Neural cell (in vitro differentiated cells): ENCODE measurements at regions not wholly inside any gene's neighbourhood (a gene's known extent, or its start where the extent isn't known, plus 50 kb on each side); places are given as distances from the start of the nearest gene placed in this dataset.

ENCODE experiments used
- H2AFZ ChIP-seq: fragments of 200-600, 300-800 bp; sonication (generic), shearing (Covaris generic); 2 replicates; pipeline ENCODE4 v1.6.0; 2014; ENCODE audit warnings: low read depth, mild to moderate bottlenecking, antibody characterized with exemption, low read length, moderate library complexity
- H3F3A ChIP-seq: fragments of 200-600 bp; shearing (Covaris generic); 2 replicates; pipeline ENCODE4 v1.6.1; 2016; ENCODE audit warnings: mild to moderate bottlenecking, moderate library complexity, mixed read lengths, antibody characterized with exemption, low read length; ENCODE audit not compliant: insufficient read depth, poor library complexity, severe bottlenecking
- H3K27ac ChIP-seq: fragments of 200-600, 300-800 bp; sonication (generic), shearing (Covaris generic); 2 replicates; pipeline ENCODE4 v1.5.1; 2014; ENCODE audit warnings: mild to moderate bottlenecking, low read length, moderate library complexity
- H3K27me3 ChIP-seq: fragments of 300-800, 200-600 bp; sonication (generic), shearing (Covaris generic); 2 replicates; pipeline ENCODE4 v1.6.0; 2014; ENCODE audit warnings: mild to moderate bottlenecking, low read depth, low read length, moderate library complexity; ENCODE audit not compliant: insufficient read depth
- H3K36me3 ChIP-seq: fragments of 300-800, 200-600 bp; sonication (generic), shearing (Covaris generic); 2 replicates; pipeline ENCODE4 v1.5.1; 2014; ENCODE audit warnings: mild to moderate bottlenecking, antibody characterized with exemption, low read length, moderate library complexity; ENCODE audit not compliant: insufficient read depth
- H3K4me2 ChIP-seq: fragments of 300-800, 200-600 bp; sonication (generic), shearing (Covaris generic); 2 replicates; pipeline ENCODE4 v1.6.0; 2014; ENCODE audit warnings: mild to moderate bottlenecking, low read length
- H3K4me3 ChIP-seq: fragments of 300-800, 200-600 bp; sonication (generic), shearing (Covaris generic); 2 replicates; pipeline ENCODE4 v1.5.1; 2014; ENCODE audit warnings: mild to moderate bottlenecking, low read length, moderate library complexity
- H3K79me2 ChIP-seq: fragments of 200-600 bp; shearing (Covaris generic); replicated peaks from 2 replicates; pipeline ENCODE4 v1.6.0; 2014; ENCODE audit warnings: mild to moderate bottlenecking, low read length, moderate library complexity; ENCODE audit not compliant: insufficient read depth
- H3K9ac ChIP-seq: fragments of 300-800, 200-600 bp; sonication (generic), shearing (Covaris generic); 2 replicates; pipeline ENCODE4 v1.6.1; 2016; ENCODE audit warnings: mild to moderate bottlenecking, low read length, mixed read lengths
- H3K9me2 ChIP-seq: fragments of 200-600 bp; shearing (Covaris generic); 2 replicates; pipeline ENCODE4 v1.6.1; 2016; ENCODE audit warnings: mild to moderate bottlenecking, low read length, mixed read lengths; ENCODE audit not compliant: insufficient read depth
- H3K9me3 ChIP-seq: fragments of 200-600, 300-800 bp; sonication (generic), shearing (Covaris generic); 2 replicates; pipeline ENCODE4 v1.6.1; 2016; ENCODE audit warnings: mild to moderate bottlenecking, mixed run types, low read length, moderate library complexity, mixed read lengths
- H4K20me1 ChIP-seq: fragments of 200-600 bp; shearing (Covaris generic); 2 replicates; pipeline ENCODE4 v1.6.1; 2016; ENCODE audit warnings: mild to moderate bottlenecking, mixed run types; ENCODE audit not compliant: insufficient read depth
- EP300 ChIP-seq: fragments of 450-650 bp; conservative IDR thresholded peaks from 2 replicates; pipeline ENCODE4 v1.6.1; 2014; ENCODE audit warnings: antibody characterized with exemption, mild to moderate bottlenecking, moderate library complexity; ENCODE audit not compliant: poor library complexity, severe bottlenecking
- EZH2 ChIP-seq: fragments of 200-600, 300-800 bp; shearing (Covaris generic), sonication (generic); IDR thresholded peaks from 2 replicates; pipeline ENCODE4 v1.6.1; 2014; ENCODE audit warnings: antibody characterized with exemption, low read length, borderline replicate concordance, mild to moderate bottlenecking; ENCODE audit not compliant: insufficient read depth, poor library complexity, severe bottlenecking
- MXI1 ChIP-seq: fragments of 450-650 bp; conservative IDR thresholded peaks from 2 replicates; pipeline ENCODE4 v1.6.1; 2014; ENCODE audit warnings: antibody characterized with exemption, mild to moderate bottlenecking; ENCODE audit not compliant: poor library complexity, severe bottlenecking
- POLR2AphosphoS5 ChIP-seq: IDR thresholded peaks from 2 replicates; pipeline ENCODE4 v1.6.1; 2012
- RAD21 ChIP-seq: fragments of 450-650 bp; conservative IDR thresholded peaks from 2 replicates; pipeline ENCODE4 v1.6.1; 2014; ENCODE audit warnings: antibody characterized with exemption, mild to moderate bottlenecking, moderate library complexity
- SMC3 ChIP-seq: fragments of 450-650 bp; conservative IDR thresholded peaks from 2 replicates; pipeline ENCODE4 v1.6.1; 2014; ENCODE audit warnings: antibody characterized with exemption, mild to moderate bottlenecking, moderate library complexity; ENCODE audit not compliant: poor library complexity
- TAF1 ChIP-seq: IDR thresholded peaks from 2 replicates; pipeline ENCODE4 v1.6.1; 2012; ENCODE audit warnings: low read depth
- TF ChIP-seq, protein P1 (sequence below): fragments of 450-650 bp; IDR thresholded peaks from 2 replicates; pipeline ENCODE4 v1.5.1; 2014; ENCODE audit warnings: antibody characterized with exemption, mild to moderate bottlenecking, moderate library complexity; ENCODE audit not compliant: poor library complexity, severe bottlenecking
- TF ChIP-seq, protein P2 (sequence below): IDR thresholded peaks from 2 replicates; pipeline ENCODE4 v1.6.1; 2012; ENCODE audit warnings: borderline replicate concordance

DNA sequence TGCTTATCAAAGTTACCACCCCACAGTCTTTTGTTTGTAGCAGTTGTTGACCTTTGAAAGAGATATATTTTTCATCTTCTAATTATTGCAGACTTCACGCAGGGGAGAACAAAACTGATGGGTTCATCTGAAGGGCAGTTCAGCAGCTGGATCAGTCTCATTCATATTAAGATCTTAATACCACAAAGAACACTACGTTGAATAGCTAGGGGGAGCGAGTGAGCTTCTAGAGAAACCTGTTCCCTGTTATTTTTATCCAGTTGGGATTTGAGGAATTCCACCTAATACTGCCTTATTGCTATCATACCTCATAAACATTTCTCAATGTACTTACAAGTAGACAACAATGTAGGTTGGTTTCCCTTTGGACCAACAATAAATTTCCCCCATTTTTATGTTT, 306.1 kb upstream of the KIF2B start:
- Histone ChIP-seq H3K27me3 (no peaks in the 10 kb centered on the region), H3K27ac (no peak overlapping the region), H3K36me3 (no peaks in the 10 kb centered on the region), H2AFZ (no peak overlapping the region), H3K9me3 (no peaks in the 10 kb centered on the region), H4K20me1 (no peaks in the 10 kb centered on the region), H3F3A (no peaks in the 10 kb centered on the region), H3K79me2 (no peaks in the 10 kb centered on the region), H3K9me2 (no peaks in the 10 kb centered on the region), H3K4me3 (no peak overlapping the region), H3K9ac (no peak overlapping the region), H3K4me2 (no peak overlapping the region)
- TF ChIP-seq MXI1 (no peak), TAF1 (no peak), SMC3 (no peak), RAD21 (no peak), EZH2 (no peak), POLR2AphosphoS5 (no peak), EP300 (no peak)
- TF ChIP-seq, protein P1, sequence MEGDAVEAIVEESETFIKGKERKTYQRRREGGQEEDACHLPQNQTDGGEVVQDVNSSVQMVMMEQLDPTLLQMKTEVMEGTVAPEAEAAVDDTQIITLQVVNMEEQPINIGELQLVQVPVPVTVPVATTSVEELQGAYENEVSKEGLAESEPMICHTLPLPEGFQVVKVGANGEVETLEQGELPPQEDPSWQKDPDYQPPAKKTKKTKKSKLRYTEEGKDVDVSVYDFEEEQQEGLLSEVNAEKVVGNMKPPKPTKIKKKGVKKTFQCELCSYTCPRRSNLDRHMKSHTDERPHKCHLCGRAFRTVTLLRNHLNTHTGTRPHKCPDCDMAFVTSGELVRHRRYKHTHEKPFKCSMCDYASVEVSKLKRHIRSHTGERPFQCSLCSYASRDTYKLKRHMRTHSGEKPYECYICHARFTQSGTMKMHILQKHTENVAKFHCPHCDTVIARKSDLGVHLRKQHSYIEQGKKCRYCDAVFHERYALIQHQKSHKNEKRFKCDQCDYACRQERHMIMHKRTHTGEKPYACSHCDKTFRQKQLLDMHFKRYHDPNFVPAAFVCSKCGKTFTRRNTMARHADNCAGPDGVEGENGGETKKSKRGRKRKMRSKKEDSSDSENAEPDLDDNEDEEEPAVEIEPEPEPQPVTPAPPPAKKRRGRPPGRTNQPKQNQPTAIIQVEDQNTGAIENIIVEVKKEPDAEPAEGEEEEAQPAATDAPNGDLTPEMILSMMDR: no peak
- TF ChIP-seq, protein P2, sequence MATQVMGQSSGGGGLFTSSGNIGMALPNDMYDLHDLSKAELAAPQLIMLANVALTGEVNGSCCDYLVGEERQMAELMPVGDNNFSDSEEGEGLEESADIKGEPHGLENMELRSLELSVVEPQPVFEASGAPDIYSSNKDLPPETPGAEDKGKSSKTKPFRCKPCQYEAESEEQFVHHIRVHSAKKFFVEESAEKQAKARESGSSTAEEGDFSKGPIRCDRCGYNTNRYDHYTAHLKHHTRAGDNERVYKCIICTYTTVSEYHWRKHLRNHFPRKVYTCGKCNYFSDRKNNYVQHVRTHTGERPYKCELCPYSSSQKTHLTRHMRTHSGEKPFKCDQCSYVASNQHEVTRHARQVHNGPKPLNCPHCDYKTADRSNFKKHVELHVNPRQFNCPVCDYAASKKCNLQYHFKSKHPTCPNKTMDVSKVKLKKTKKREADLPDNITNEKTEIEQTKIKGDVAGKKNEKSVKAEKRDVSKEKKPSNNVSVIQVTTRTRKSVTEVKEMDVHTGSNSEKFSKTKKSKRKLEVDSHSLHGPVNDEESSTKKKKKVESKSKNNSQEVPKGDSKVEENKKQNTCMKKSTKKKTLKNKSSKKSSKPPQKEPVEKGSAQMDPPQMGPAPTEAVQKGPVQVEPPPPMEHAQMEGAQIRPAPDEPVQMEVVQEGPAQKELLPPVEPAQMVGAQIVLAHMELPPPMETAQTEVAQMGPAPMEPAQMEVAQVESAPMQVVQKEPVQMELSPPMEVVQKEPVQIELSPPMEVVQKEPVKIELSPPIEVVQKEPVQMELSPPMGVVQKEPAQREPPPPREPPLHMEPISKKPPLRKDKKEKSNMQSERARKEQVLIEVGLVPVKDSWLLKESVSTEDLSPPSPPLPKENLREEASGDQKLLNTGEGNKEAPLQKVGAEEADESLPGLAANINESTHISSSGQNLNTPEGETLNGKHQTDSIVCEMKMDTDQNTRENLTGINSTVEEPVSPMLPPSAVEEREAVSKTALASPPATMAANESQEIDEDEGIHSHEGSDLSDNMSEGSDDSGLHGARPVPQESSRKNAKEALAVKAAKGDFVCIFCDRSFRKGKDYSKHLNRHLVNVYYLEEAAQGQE: no peak

DNA sequence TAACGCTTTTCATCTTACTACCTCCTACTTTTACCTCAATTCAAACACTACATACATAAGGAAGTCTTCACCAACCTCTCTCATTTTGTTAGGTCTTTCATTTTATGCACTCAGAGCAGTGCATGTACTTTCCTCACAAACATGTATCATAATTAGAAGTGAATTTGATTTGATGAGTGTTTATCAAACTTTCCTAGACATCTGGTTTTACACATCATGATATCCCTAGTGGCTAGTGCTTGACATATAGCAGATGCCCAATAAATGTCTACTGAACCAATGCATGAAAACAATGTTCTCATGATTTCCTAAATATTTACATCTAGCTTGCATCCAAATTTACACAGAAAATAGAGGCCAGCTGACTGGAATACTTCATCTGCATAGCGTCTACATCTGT, 323.4 kb upstream of the KIF2B start:
- TF ChIP-seq, protein P1: no peak
- TF ChIP-seq POLR2AphosphoS5 (no peak), RAD21 (no peak), EP300 (no peak), EZH2 (no peak), TAF1 (no peak), SMC3 (no peak), MXI1 (no peak)
- TF ChIP-seq, protein P2: no peak

More for the DNA sequence above, 323.4 kb upstream of the KIF2B start:
- H4K20me1 ChIP-seq: no peaks in the 10 kb centered on the region
- no peaks in the 10 kb centered on the region for H3K79me2 ChIP-seq
- H3K9ac ChIP-seq: no peak overlapping the region
- H3K9me3 ChIP-seq: no peaks in the 10 kb centered on the region
- no peak overlapping the region for H3K4me2 ChIP-seq
- no peak overlapping the region for H3K27ac ChIP-seq
- H3F3A ChIP-seq: no peaks in the 10 kb centered on the region
- H3K36me3 ChIP-seq: no peaks in the 10 kb centered on the region
- H2AFZ ChIP-seq: no peak overlapping the region
- H3K27me3 ChIP-seq: no peaks in the 10 kb centered on the region
- no peaks in the 10 kb centered on the region for H3K9me2 ChIP-seq
- no peak overlapping the region for H3K4me3 ChIP-seq
